ENCODE measurements at regions not wholly inside any gene's neighbourhood (a gene's known extent, or its start where the extent isn't known, plus 50 kb on each side); places are given as distances from the start of the nearest gene placed in this dataset.

DNA sequence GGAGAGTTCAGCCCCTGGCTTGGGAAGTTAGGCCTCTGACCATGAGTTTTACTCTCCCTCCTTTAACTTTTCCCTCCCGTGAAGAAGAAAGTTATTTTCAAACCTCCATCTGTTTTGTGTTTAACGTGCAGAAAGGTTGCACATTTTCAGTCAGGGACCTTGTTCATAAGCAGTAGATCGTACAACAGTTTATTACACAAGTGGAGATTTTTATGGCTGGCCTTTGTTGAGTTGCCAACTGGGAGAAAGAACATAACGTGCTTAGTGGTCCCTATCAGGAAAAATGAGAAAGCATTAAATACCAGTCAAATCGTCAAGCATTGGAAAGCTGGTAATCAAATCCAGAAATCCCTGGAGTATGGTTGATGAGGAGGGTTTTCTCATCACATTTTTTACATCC lies 117.9 kb upstream of the MYOCD start:
- intact Hi-C loops (cut with DNase I): loop anchor here (2.0 to 10.0 kb wide), 6 partner anchors 117 to 457 kb away; partner anchors contain the start of gene MYOCD (in 1 of the 2)
- DNase-seq (no peak), ATAC-seq (ENCODE audit: low FRiP score) (no peak)
- 78 to 81% methylated on average over 5 of the region's 5 CpGs for WGBS, 2 donors
- H3K27me3 ChIP-seq (ENCODE audit: control insufficient read depth in 1 of 2, insufficient read depth in 2 of 2, low read length in 1 of 2): no peaks in the 10 kb centered on the region
- peak overlapping the region in 1 of 2 donors; percentile 27 for H3K27ac ChIP-seq (ENCODE audit: low read depth in 1 of 2, low read length in 2 of 2)
- H3K9me3 ChIP-seq (ENCODE audit: control insufficient read depth, low read length): no peaks in the 10 kb centered on the region
- H3K4me3 ChIP-seq (ENCODE audit: low read length in 2 of 2): no peak overlapping the region
- H3K4me1 ChIP-seq (ENCODE audit: control insufficient read depth in 1 of 2, insufficient read depth in 2 of 2, low read length in 2 of 2): peaks cover 0 to 7% of the 10 kb centered on the region in 2 donors
- H3K36me3 ChIP-seq (ENCODE audit: control insufficient read depth in 1 of 2, insufficient read depth in 2 of 2, low read length in 1 of 2): no peaks in the 10 kb centered on the region

DNA sequence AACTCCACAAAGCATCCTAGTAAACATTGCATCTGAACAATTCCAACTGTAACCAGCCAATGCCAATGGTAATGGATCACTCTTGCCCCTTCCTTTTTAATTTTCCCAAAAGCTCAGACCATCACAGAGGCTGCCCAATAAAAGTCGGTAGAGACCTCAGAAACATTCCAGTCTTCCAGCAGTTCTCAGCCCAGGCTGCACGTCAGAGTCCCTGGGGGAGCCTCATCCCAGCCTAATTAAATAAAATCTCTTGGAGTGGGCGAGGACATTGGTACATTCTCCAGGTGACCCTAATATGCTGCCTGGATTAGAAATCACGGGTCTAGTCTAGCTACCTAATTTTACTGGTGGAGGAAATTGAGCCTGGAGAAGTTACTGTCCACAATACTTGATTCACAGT lies 117.1 kb upstream of the MYOCD start:
- Histone ChIP-seq H3K27me3 (ENCODE audit: control insufficient read depth in 1 of 2, insufficient read depth in 2 of 2, low read length in 1 of 2) (no peaks in the 10 kb centered on the region), H3K27ac (ENCODE audit: low read depth in 1 of 2, low read length in 2 of 2) (peak overlapping the region; percentile 70 to 86), H3K9me3 (ENCODE audit: control insufficient read depth, low read length) (no peaks in the 10 kb centered on the region), H3K4me3 (ENCODE audit: low read length in 2 of 2) (no peak overlapping the region), H3K4me1 (ENCODE audit: control insufficient read depth in 1 of 2, insufficient read depth in 2 of 2, low read length in 2 of 2) (peaks cover 0 to 7% of the 10 kb centered on the region in 2 donors), H3K36me3 (ENCODE audit: control insufficient read depth in 1 of 2, insufficient read depth in 2 of 2, low read length in 1 of 2) (no peaks in the 10 kb centered on the region)
- ATAC-seq (ENCODE audit: low FRiP score) (no peak), DNase-seq (no peak)
- 48 to 59% methylated on average over 4 of the region's 4 CpGs for WGBS, 2 donors
- intact Hi-C loops (cut with DNase I): loop anchor here (2.0 to 10.0 kb wide), 6 partner anchors 116 to 456 kb away; partner anchors contain the start of gene MYOCD (in 1 of the 2)

DNA sequence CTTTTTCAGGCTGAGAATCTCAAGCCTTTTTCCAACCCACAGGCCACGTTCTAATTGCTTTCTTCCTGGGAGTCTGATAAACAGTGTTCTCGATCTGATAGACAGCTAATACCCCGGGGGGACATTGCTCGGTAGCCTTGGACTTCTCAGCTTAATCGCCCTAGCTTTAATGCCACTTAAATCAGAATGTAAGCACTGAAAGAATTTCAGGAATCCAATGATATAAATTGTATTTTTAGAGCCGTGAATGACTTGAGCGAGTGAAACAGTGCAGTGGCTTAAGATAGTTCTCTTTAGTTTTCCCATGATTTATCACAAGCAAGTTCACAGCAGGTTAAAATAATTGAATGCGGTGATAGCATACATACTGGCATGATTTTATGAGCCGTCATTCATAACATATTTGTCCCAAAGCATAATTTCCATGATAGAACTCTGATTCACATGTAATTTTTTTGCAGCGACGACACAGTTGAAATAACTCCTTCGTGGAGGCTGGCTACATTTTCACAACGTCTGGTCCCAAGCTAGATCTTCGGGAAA lies 116.1 kb upstream of the MYOCD start:
- Histone ChIP-seq H3K27me3 (ENCODE audit: control insufficient read depth in 1 of 2, insufficient read depth in 2 of 2, low read length in 1 of 2) (no peaks in the 10 kb centered on the region), H3K4me3 (ENCODE audit: low read length in 2 of 2) (peak overlapping the region; percentile 64 to 77), H3K9me3 (ENCODE audit: control insufficient read depth, low read length) (no peaks in the 10 kb centered on the region), H3K36me3 (ENCODE audit: control insufficient read depth in 1 of 2, insufficient read depth in 2 of 2, low read length in 1 of 2) (no peaks in the 10 kb centered on the region), H3K4me1 (ENCODE audit: control insufficient read depth in 1 of 2, insufficient read depth in 2 of 2, low read length in 2 of 2) (peaks cover 3 to 11% of the 10 kb centered on the region in 2 donors), H3K27ac (ENCODE audit: low read depth in 1 of 2, low read length in 2 of 2) (peak overlapping the region; percentile 95 to 99)
- ATAC-seq (ENCODE audit: low FRiP score) (no peak), DNase-seq (no peak)
- WGBS, 2 donors: 3 to 6% methylated on average over 14 of the region's 14 CpGs
- intact Hi-C loops (cut with DNase I): loop anchor here (2.0 to 10.0 kb wide), 11 partner anchors 77 to 455 kb away; partner anchors contain the start of gene MYOCD (in 2 of the 2)

DNA sequence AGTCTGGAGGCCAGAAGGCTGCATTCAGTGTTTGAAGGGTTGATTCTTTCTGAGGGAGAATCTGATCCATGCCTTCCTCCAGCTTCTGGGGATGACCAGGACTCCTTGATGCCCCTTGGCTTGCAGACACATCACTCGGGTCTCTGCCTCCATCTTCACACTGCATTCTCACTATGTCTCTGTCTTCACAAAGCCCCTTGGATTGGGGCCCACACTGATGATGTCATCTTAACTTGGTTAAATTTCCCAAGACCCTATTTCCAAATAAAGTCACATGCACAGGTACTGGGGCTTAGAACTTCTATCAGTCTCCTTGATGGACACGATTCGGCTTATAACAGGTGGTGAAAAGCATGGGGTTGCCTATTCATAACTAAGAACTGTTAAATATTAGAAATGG lies 112.1 kb upstream of the MYOCD start:
- intact Hi-C loops (cut with DNase I): loop anchor here (2.0 to 10.0 kb wide), 5 partner anchors 74 to 191 kb away; partner anchors contain the start of gene MYOCD (in 1 of the 2)
- H3K27me3 ChIP-seq (ENCODE audit: control insufficient read depth in 1 of 2, insufficient read depth in 2 of 2, low read length in 1 of 2): no peaks in the 10 kb centered on the region
- H3K36me3 ChIP-seq (ENCODE audit: control insufficient read depth in 1 of 2, insufficient read depth in 2 of 2, low read length in 1 of 2): no peaks in the 10 kb centered on the region
- no peak for ATAC-seq (ENCODE audit: low FRiP score)
- H3K4me1 ChIP-seq (ENCODE audit: control insufficient read depth in 1 of 2, insufficient read depth in 2 of 2, low read length in 2 of 2): peaks cover 11 to 14% of the 10 kb centered on the region in 2 donors
- WGBS, 2 donors: 65 to 77% methylated on average over 3 of the region's 3 CpGs
- peak overlapping the region; percentile 64 to 81 for H3K27ac ChIP-seq (ENCODE audit: low read depth in 1 of 2, low read length in 2 of 2)
- H3K4me3 ChIP-seq (ENCODE audit: low read length in 2 of 2): no peak overlapping the region
- DNase-seq: no peak
- H3K9me3 ChIP-seq (ENCODE audit: control insufficient read depth, low read length): no peaks in the 10 kb centered on the region

DNA sequence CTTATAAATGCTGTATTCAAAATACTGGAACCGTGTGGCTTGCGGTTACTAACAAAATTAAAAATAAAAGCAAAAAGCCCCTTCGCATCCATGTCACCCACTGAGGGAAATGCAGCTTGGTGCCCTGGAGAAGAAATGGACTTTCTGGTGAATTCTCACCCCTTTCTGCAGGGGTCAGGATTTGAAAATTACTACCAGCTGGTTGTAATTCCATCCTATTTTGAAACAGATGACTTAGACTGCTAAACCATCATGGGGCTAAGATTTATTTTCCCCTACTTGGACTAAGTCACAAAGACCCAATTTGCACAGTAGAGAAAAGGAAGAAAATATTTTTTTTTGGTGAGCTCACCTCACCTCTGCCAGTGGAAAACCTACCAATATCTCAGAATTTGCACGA lies 111.4 kb upstream of the MYOCD start:
- ATAC-seq (ENCODE audit: low FRiP score) (no peak), DNase-seq (no peak)
- WGBS, 2 donors: 72 to 77% methylated on average over 4 of the region's 4 CpGs
- intact Hi-C loops (cut with DNase I): loop anchor here in 1 of 2 donors (5.0 to 10.0 kb wide), 4 partner anchors 73 to 191 kb away; partner anchors contain the start of gene MYOCD
- Histone ChIP-seq H3K9me3 (ENCODE audit: control insufficient read depth, low read length) (no peaks in the 10 kb centered on the region), H3K27ac (ENCODE audit: low read depth in 1 of 2, low read length in 2 of 2) (peak overlapping the region; percentile 64 to 81), H3K27me3 (ENCODE audit: control insufficient read depth in 1 of 2, insufficient read depth in 2 of 2, low read length in 1 of 2) (no peaks in the 10 kb centered on the region), H3K4me1 (ENCODE audit: control insufficient read depth in 1 of 2, insufficient read depth in 2 of 2, low read length in 2 of 2) (peaks cover 10 to 14% of the 10 kb centered on the region in 2 donors), H3K36me3 (ENCODE audit: control insufficient read depth in 1 of 2, insufficient read depth in 2 of 2, low read length in 1 of 2) (no peaks in the 10 kb centered on the region), H3K4me3 (ENCODE audit: low read length in 2 of 2) (no peak overlapping the region)

DNA sequence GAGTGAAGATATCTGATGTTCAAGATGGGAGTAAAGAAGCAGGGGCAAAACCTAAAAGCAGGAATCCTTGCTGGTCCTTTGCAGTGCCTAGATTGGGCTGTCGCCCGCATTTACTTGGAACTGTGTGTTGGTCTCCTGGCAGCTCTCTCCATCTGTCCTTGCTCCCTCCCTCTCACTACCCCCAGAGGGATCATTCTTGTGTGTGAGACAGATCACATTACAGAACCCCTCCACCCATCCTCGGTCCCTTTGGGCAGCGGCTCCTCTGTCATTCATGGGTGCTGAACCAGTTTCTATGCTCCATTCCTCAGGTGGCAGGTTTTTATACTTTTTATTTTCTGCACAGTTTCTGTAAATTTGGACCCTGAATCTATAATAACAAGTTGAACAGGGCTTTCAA lies 99.4 kb upstream of the MYOCD start:
- intact Hi-C loops (cut with DNase I): no loop called here
- Histone ChIP-seq H3K36me3 (ENCODE audit: control insufficient read depth in 1 of 2, insufficient read depth in 2 of 2, low read length in 1 of 2) (peaks cover 0 to 2% of the 10 kb centered on the region in 2 donors), H3K4me3 (ENCODE audit: low read length in 2 of 2) (no peak overlapping the region), H3K9me3 (ENCODE audit: control insufficient read depth, low read length) (no peaks in the 10 kb centered on the region), H3K4me1 (ENCODE audit: control insufficient read depth in 1 of 2, insufficient read depth in 2 of 2, low read length in 2 of 2) (peaks cover 2 to 14% of the 10 kb centered on the region in 2 donors), H3K27ac (ENCODE audit: low read depth in 1 of 2, low read length in 2 of 2) (peak overlapping the region in 1 of 2 donors; percentile 38), H3K27me3 (ENCODE audit: control insufficient read depth in 1 of 2, insufficient read depth in 2 of 2, low read length in 1 of 2) (no peaks in the 10 kb centered on the region)
- DNase-seq (no peak), ATAC-seq (ENCODE audit: low FRiP score) (peak; percentile 69)
- 2 to 4% methylated on average over 4 of the region's 4 CpGs for WGBS, 2 donors

DNA sequence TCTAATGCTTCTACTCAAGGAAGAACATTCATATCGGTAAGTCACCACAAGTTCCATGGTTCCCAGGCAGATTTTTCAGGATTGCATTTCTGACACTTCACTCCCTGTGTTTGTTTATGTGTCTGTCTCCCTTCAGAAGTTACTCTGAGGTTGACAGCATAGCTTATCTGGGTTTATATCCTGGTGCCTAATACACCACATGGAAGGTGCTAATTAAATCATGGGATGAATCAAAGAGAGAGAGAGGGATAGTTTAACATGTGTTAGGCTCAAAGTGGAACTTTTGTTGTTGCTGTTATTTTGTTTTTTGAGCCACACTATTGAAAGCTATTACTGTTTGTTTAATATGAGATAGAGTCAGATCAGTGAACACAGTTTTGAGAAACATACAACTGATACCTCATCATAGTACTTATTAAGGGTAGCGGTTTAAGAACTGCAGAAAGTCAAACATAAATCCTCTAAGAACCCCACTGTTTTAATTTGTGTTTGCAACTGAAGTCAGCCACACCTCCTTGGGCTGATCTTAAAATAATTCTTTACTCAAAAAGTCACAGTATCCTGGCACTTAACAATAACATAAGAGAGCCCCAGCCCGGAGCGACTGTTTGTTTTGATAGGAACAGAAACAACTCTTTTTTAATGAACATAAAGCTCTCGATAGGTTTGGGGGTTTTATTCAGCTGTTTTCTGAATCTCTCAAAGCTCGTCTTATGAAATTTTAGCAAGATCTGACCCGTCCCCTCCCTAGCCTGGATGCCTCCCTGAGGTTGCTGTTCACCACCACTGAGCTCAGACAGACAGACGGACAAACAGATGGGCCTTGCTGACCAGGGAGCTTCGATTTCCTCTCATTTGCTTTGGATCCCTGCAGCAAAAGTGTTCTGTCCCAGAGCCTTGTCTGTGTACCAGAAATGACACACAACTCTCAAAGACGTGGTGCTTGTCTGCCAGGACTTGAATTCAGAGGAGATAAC lies 98.3 kb upstream of the MYOCD start:
- 8% methylated on average over 10 of the region's 10 CpGs for WGBS, 2 donors
- H3K4me3 ChIP-seq (ENCODE audit: low read length in 2 of 2): peak overlapping the region in 1 of 2 donors; percentile 32
- H3K27me3 ChIP-seq (ENCODE audit: control insufficient read depth in 1 of 2, insufficient read depth in 2 of 2, low read length in 1 of 2): no peaks in the 10 kb centered on the region
- peaks cover 2 to 14% of the 10 kb centered on the region in 2 donors for H3K4me1 ChIP-seq (ENCODE audit: control insufficient read depth in 1 of 2, insufficient read depth in 2 of 2, low read length in 2 of 2)
- H3K36me3 ChIP-seq (ENCODE audit: control insufficient read depth in 1 of 2, insufficient read depth in 2 of 2, low read length in 1 of 2): peaks cover 0 to 2% of the 10 kb centered on the region in 2 donors
- intact Hi-C loops (cut with DNase I): no loop called here
- H3K27ac ChIP-seq (ENCODE audit: low read depth in 1 of 2, low read length in 2 of 2): peak overlapping the region; percentile 57 to 88
- peak; percentile 59 for ATAC-seq (ENCODE audit: low FRiP score)
- no peaks in the 10 kb centered on the region for H3K9me3 ChIP-seq (ENCODE audit: control insufficient read depth, low read length)
- DNase-seq: no peak

DNA sequence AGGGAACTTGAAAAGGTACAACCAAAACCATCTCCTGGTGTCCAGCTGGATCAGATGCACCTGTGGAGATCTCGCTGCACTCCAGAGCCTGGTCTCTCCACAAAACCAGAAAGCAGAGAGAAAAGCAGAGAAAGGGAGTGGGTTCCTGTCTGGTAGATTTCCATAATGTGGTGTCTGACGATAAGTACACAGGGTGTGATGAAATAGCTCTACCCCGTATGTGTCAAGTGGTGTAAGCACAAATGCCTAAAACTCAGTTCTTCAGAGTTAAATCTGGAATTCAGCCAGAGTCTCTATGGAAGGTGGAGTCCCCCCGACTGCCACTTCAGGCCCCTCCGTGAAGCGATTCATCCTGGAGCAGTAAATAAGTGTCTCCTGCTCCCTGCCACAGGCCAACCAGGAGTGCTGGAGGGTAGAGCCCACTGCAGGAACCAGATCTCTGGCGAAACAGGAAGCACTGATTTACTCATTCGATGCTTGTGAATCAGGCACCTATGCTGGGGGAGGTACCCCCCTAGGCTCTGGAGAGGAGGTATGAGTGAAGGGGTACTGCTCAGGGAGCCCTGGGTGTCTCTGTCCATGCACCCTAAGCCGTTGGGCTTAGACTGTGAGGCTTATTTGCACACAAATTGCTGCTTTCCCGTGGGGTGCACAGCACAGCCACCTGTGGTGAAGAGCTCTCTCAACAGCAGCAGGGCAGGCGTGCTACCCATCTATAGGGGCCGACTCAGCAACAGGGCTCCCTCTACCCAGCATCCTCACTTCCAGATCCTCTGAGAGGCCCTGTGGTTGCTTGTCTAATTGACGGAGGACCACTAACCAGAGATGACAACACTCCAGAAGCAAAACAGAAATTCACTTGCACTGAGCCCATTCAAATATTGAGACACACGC lies 97.1 kb upstream of the MYOCD start:
- Histone ChIP-seq H3K4me3 (ENCODE audit: low read length in 2 of 2) (no peak overlapping the region), H3K36me3 (ENCODE audit: control insufficient read depth in 1 of 2, insufficient read depth in 2 of 2, low read length in 1 of 2) (peaks cover 0 to 2% of the 10 kb centered on the region in 2 donors), H3K27ac (ENCODE audit: low read depth in 1 of 2, low read length in 2 of 2) (peak overlapping the region; percentile 57 to 88), H3K27me3 (ENCODE audit: control insufficient read depth in 1 of 2, insufficient read depth in 2 of 2, low read length in 1 of 2) (no peaks in the 10 kb centered on the region), H3K9me3 (ENCODE audit: control insufficient read depth, low read length) (no peaks in the 10 kb centered on the region), H3K4me1 (ENCODE audit: control insufficient read depth in 1 of 2, insufficient read depth in 2 of 2, low read length in 2 of 2) (peaks cover 2 to 14% of the 10 kb centered on the region in 2 donors)
- 59% methylated on average over 14 of the region's 14 CpGs for WGBS, 2 donors
- no peak for DNase-seq
- ATAC-seq (ENCODE audit: low FRiP score): no peak
- intact Hi-C loops (cut with DNase I): no loop called here
